ENCODE measurements at regions not wholly inside any gene's neighbourhood (a gene's known extent, or its start where the extent isn't known, plus 50 kb on each side); places are given as distances from the start of the nearest gene placed in this dataset.

GRCh38 chr11:80455818-80456217 lies 1015.0 kb upstream of the TENM4 start:
- no peak for DNase-seq

GRCh38 chr11:80451105-80451504 lies 1010.3 kb upstream of the TENM4 start:
- DNase-seq = no peak

- no peak for DNase-seq
Measured at GRCh38 chr11:80448709-80449108, 1007.9 kb upstream of the TENM4 start.

- DNase-seq = no peak
Measured at GRCh38 chr11:80443177-80443576, 1002.3 kb upstream of the TENM4 start.

GRCh38 chr11:80441821-80442220 lies 1001.0 kb upstream of the TENM4 start:
- DNase-seq = no peak

GRCh38 chr11:80440835-80441234 lies 1000.0 kb upstream of the TENM4 start:
- DNase-seq = no peak

GRCh38 chr11:80436547-80436946 lies 995.7 kb upstream of the TENM4 start:
- DNase-seq = no peak

- DNase-seq = no peak
Measured at GRCh38 chr11:80435345-80435744, 994.5 kb upstream of the TENM4 start.

GRCh38 chr11:80432057-80432456 lies 991.2 kb upstream of the TENM4 start:
- DNase-seq = no peak

- DNase-seq = no peak
Measured at GRCh38 chr11:80424012-80424695, 983.3 kb upstream of the TENM4 start.

- DNase-seq = no peak
Measured at GRCh38 chr11:80420374-80420773, 979.5 kb upstream of the TENM4 start.

GRCh38 chr11:80417681-80418080 lies 976.9 kb upstream of the TENM4 start:
- DNase-seq = no peak

GRCh38 chr11:80415580-80415979 lies 974.8 kb upstream of the TENM4 start:
- DNase-seq = no peak

GRCh38 chr11:80414181-80415165 lies 973.6 kb upstream of the TENM4 start:
- no peak for DNase-seq

GRCh38 chr11:80412604-80413003 lies 971.8 kb upstream of the TENM4 start:
- DNase-seq = no peak

- no peak for DNase-seq
Measured at GRCh38 chr11:80393210-80393609, 952.4 kb upstream of the TENM4 start.

- DNase-seq = no peak
Measured at GRCh38 chr11:80390505-80390904, 949.7 kb upstream of the TENM4 start.

- no peak for DNase-seq
Measured at GRCh38 chr11:80388536-80388935, 947.7 kb upstream of the TENM4 start.

GRCh38 chr11:80388130-80388529 lies 947.3 kb upstream of the TENM4 start:
- DNase-seq = no peak

GRCh38 chr11:80383655-80384054 lies 942.8 kb upstream of the TENM4 start:
- no peak for DNase-seq

- no peak for DNase-seq
Measured at GRCh38 chr11:80379620-80380278, 938.9 kb upstream of the TENM4 start.

GRCh38 chr11:80371931-80372330 lies 931.1 kb upstream of the TENM4 start:
- DNase-seq = no peak

GRCh38 chr11:80365980-80366379 lies 925.1 kb upstream of the TENM4 start:
- no peak for DNase-seq

Data from NCI-H2107 (cell line).